ENCODE measurements at regions not wholly inside any gene's neighbourhood (a gene's known extent, or its start where the extent isn't known, plus 50 kb on each side); places are given as distances from the start of the nearest gene placed in this dataset.

DNA sequence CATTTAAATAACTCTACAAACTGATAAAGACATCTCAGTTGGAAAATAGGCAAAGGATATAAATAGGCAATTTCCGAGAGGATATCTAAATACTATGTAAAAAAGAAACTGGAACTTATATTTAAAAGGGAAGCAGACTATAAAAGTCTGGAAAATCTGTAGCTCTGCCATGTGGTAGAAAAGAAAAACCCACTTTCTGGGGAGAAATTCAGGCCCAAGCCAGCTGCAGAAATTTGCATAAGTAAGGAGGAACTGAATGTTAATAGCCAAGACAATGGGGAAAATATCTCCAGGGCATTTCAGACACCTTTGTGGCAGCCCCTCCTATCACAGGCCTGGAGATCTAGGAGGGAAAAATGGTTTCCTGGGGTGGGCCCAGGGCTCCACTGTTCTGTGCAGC, 97.8 kb upstream of the ZBED5 start:
- Histone ChIP-seq H3K27me3 (ENCODE audit: control insufficient read depth in 2 of 2, insufficient read depth in 2 of 2, low read length in 2 of 2) (peaks cover 10 to 14% of the 10 kb centered on the region in 2 experiments), H3K4me3 (replicated peaks in 1 of 3; ENCODE audit: insufficient read depth in 1 of 3, low read depth in 1 of 3, low read length in 3 of 3) (no peak overlapping the region), H3K9ac (replicated peaks; ENCODE audit: extremely low read depth, insufficient read depth, low read length) (no peak overlapping the region), H3K36me3 (ENCODE audit: control insufficient read depth in 2 of 2, extremely low read depth in 1 of 2, insufficient read depth in 2 of 2, low read length in 2 of 2) (no peaks in the 10 kb centered on the region), H3K27ac (ENCODE audit: insufficient read depth, low read depth, low read length) (no peak overlapping the region), H3K9me1 (replicated peaks; ENCODE audit: control insufficient read depth, extremely low read depth, insufficient read depth, low read length) (no peaks in the 10 kb centered on the region), H3K4me1 (ENCODE audit: control insufficient read depth, extremely low read depth, insufficient read depth, low read length) (no peaks in the 10 kb centered on the region), H2AFZ (ENCODE audit: low read depth, low read length) (no peak overlapping the region), H4K20me1 (replicated peaks; ENCODE audit: control insufficient read depth, extremely low read depth, insufficient read depth, low read length) (no peaks in the 10 kb centered on the region), H3K9me3 (replicated peaks; ENCODE audit: control insufficient read depth, insufficient read depth, low read length) (no peaks in the 10 kb centered on the region), H3K79me2 (ENCODE audit: control insufficient read depth, insufficient read depth, low read length) (no peaks in the 10 kb centered on the region), H3K4me2 (ENCODE audit: insufficient read depth, low read length) (no peak overlapping the region)
- DNase-seq (ENCODE audit: low read depth, low spot score) (no peak), FAIRE-seq (no peak)
- intact Hi-C loops (cut with micrococcal nuclease): no loop called here
- ChIA-PET CTCF (no interaction called here), POLR2A (no interaction called here)
- TF ChIP-seq, protein P1, sequence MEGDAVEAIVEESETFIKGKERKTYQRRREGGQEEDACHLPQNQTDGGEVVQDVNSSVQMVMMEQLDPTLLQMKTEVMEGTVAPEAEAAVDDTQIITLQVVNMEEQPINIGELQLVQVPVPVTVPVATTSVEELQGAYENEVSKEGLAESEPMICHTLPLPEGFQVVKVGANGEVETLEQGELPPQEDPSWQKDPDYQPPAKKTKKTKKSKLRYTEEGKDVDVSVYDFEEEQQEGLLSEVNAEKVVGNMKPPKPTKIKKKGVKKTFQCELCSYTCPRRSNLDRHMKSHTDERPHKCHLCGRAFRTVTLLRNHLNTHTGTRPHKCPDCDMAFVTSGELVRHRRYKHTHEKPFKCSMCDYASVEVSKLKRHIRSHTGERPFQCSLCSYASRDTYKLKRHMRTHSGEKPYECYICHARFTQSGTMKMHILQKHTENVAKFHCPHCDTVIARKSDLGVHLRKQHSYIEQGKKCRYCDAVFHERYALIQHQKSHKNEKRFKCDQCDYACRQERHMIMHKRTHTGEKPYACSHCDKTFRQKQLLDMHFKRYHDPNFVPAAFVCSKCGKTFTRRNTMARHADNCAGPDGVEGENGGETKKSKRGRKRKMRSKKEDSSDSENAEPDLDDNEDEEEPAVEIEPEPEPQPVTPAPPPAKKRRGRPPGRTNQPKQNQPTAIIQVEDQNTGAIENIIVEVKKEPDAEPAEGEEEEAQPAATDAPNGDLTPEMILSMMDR (IDR thresholded peaks at IDR 0.05; ENCODE audit: extremely low read depth in 1 of 2, insufficient read depth in 1 of 2, low read depth in 1 of 2, low read length in 2 of 2): no peak
- TF ChIP-seq EZH2 (IDR thresholded peaks at IDR 0.05; ENCODE audit: borderline replicate concordance, low read depth, low read length, severe bottlenecking) (no peak), FOS (IDR thresholded peaks at IDR 0.05; ENCODE audit: borderline replicate concordance, insufficient read depth, low read length) (no peak), POLR2AphosphoS5 (IDR thresholded peaks at IDR 0.05; ENCODE audit: insufficient read depth, low read depth, low read length) (no peak), MYC (IDR thresholded peaks at IDR 0.05; ENCODE audit: low read depth, low read length) (no peak)
- dilution Hi-C loops (cut with MboI; ENCODE audit: extremely low pct_ligation_motif_present, low sequenced_read_pairs): no loop called here
- no TSS peak for BruUV-seq (replicated peaks)

DNA sequence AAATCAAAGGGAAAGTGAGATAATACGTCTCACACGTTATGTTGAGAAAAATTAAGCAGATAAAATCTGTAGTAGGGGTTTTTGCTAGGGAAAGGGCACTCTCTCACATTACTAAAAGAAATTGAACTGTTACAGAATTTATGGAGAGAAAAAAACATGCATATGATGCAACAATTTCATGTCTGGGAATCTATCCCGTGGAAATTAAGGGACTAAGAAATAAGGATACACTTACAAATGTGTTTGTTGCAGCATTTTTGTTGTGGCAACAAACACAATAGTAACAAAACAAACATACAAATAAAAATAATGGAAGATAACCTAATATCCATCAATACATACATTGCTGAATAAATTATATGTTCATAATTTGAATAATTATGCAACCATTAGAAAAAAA, 96.3 kb upstream of the ZBED5 start:
- Histone ChIP-seq H3K4me2 (ENCODE audit: insufficient read depth, low read length) (no peak overlapping the region), H3K27ac (ENCODE audit: insufficient read depth, low read depth, low read length) (no peak overlapping the region), H3K4me3 (replicated peaks in 1 of 3; ENCODE audit: insufficient read depth in 1 of 3, low read depth in 1 of 3, low read length in 3 of 3) (no peak overlapping the region), H3K4me1 (ENCODE audit: control insufficient read depth, extremely low read depth, insufficient read depth, low read length) (no peaks in the 10 kb centered on the region), H3K79me2 (ENCODE audit: control insufficient read depth, insufficient read depth, low read length) (no peaks in the 10 kb centered on the region), H2AFZ (ENCODE audit: low read depth, low read length) (no peak overlapping the region), H3K27me3 (ENCODE audit: control insufficient read depth in 2 of 2, insufficient read depth in 2 of 2, low read length in 2 of 2) (peaks cover 9 to 10% of the 10 kb centered on the region in 2 experiments), H3K36me3 (ENCODE audit: control insufficient read depth in 2 of 2, extremely low read depth in 1 of 2, insufficient read depth in 2 of 2, low read length in 2 of 2) (no peaks in the 10 kb centered on the region), H3K9me1 (replicated peaks; ENCODE audit: control insufficient read depth, extremely low read depth, insufficient read depth, low read length) (no peaks in the 10 kb centered on the region), H4K20me1 (replicated peaks; ENCODE audit: control insufficient read depth, extremely low read depth, insufficient read depth, low read length) (no peaks in the 10 kb centered on the region), H3K9ac (replicated peaks; ENCODE audit: extremely low read depth, insufficient read depth, low read length) (no peak overlapping the region), H3K9me3 (replicated peaks; ENCODE audit: control insufficient read depth, insufficient read depth, low read length) (no peaks in the 10 kb centered on the region)
- FAIRE-seq (no peak), DNase-seq (ENCODE audit: low read depth, low spot score) (no peak)
- TF ChIP-seq MYC (IDR thresholded peaks at IDR 0.05; ENCODE audit: low read depth, low read length) (no peak), FOS (IDR thresholded peaks at IDR 0.05; ENCODE audit: borderline replicate concordance, insufficient read depth, low read length) (no peak), POLR2AphosphoS5 (IDR thresholded peaks at IDR 0.05; ENCODE audit: insufficient read depth, low read depth, low read length) (no peak), POLR2A (IDR thresholded peaks at IDR 0.05; ENCODE audit: low read depth, low read length) (no peak), JUN (IDR thresholded peaks at IDR 0.05; ENCODE audit: borderline replicate concordance, insufficient read depth, insufficient read length, low read depth) (no peak), GATA2 (IDR thresholded peaks at IDR 0.05; ENCODE audit: insufficient read depth, insufficient read length, low read depth, low read length) (no peak), EZH2 (IDR thresholded peaks at IDR 0.05; ENCODE audit: borderline replicate concordance, low read depth, low read length, severe bottlenecking) (no peak)
- TF ChIP-seq, protein P1 (IDR thresholded peaks at IDR 0.05; ENCODE audit: extremely low read depth in 1 of 2, insufficient read depth in 1 of 2, low read depth in 1 of 2, low read length in 2 of 2): no peak
- TF ChIP-seq, protein P2, sequence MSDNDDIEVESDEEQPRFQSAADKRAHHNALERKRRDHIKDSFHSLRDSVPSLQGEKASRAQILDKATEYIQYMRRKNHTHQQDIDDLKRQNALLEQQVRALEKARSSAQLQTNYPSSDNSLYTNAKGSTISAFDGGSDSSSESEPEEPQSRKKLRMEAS (IDR thresholded peaks at IDR 0.05; ENCODE audit: insufficient read depth, insufficient read length): no peak
- POLR2A ChIA-PET: no interaction called here
- intact Hi-C loops (cut with micrococcal nuclease): no loop called here
- dilution Hi-C loops (cut with MboI; ENCODE audit: extremely low pct_ligation_motif_present, low sequenced_read_pairs): no loop called here
- no TSS peak for BruUV-seq (replicated peaks)
- CTCF ChIA-PET: no interaction called here
